AG09309 (cell line): ENCODE measurements at regions not wholly inside any gene's neighbourhood (a gene's known extent, or its start where the extent isn't known, plus 50 kb on each side); places are given as distances from the start of the nearest gene placed in this dataset.

Experiments used
- DNase-seq: peaks from one replicate; pipeline ENCODE4 v3.0.0-alpha.2; 2010; ENCODE audit warnings: low read depth
- H3K4me3 ChIP-seq: 2 replicates; pipeline ENCODE4 v1.5.1; 2011; ENCODE audit warnings: mild to moderate bottlenecking, low read depth, low read length, moderate library complexity; ENCODE audit not compliant: control insufficient read depth
- TF ChIP-seq, protein P1 (sequence below): IDR thresholded peaks from 2 replicates; pipeline ENCODE4 v1.5.1; 2011; ENCODE audit warnings: mild to moderate bottlenecking, low read depth, low read length, inconsistent platforms; ENCODE audit not compliant: insufficient read depth, control insufficient read depth; ENCODE audit errors: missing control alignments

DNA sequence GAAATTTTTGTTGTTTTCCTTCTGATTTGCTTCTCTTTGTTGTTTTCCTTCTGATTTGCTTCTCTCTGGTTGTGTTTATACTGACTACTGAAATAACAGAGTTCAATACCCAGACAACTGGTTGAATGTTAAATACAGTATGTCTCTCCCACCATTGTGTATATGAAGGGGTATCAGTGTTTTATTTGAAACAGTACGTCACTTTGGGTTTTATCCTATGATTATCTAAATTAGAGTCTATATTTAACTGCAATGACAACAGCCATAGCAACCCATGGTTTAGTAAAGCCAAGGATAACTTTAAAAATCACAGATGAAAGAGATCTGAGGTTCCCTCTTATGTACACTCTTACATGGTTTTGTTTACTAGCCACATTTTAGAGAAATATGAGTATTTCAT is 141.3 kb downstream of the GNAT3 start:
- no peak overlapping the region for H3K4me3 ChIP-seq
- TF ChIP-seq, protein P1, sequence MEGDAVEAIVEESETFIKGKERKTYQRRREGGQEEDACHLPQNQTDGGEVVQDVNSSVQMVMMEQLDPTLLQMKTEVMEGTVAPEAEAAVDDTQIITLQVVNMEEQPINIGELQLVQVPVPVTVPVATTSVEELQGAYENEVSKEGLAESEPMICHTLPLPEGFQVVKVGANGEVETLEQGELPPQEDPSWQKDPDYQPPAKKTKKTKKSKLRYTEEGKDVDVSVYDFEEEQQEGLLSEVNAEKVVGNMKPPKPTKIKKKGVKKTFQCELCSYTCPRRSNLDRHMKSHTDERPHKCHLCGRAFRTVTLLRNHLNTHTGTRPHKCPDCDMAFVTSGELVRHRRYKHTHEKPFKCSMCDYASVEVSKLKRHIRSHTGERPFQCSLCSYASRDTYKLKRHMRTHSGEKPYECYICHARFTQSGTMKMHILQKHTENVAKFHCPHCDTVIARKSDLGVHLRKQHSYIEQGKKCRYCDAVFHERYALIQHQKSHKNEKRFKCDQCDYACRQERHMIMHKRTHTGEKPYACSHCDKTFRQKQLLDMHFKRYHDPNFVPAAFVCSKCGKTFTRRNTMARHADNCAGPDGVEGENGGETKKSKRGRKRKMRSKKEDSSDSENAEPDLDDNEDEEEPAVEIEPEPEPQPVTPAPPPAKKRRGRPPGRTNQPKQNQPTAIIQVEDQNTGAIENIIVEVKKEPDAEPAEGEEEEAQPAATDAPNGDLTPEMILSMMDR = no peak
- DNase-seq = no peak

DNA sequence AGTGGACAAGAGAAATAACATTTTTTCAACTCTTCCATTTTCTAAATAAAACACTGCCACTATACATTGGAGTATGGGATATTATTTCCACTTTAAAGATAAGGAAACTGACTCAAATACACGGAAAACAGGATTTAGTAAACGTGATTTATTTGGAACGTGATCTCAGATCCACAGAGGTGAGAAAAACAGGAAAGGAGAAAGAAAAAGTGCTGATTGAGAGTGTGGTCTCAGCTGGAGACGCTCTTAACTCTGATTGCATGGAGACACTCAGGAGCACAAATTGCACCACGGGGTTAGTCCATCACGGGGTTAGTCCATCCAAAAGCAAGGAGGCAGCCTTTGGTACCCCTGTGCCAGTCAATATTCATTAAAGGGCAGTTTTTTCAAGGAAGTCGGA is 142.5 kb downstream of the GNAT3 start:
- no peak for DNase-seq
- TF ChIP-seq, protein P1 = no peak
- no peak overlapping the region for H3K4me3 ChIP-seq

- H3K4me3 ChIP-seq = no peak overlapping the region
- TF ChIP-seq, protein P1 = no peak
- no peak for DNase-seq
Observed at GRCh38 chr7:80362677-80363076, 149.2 kb downstream of the GNAT3 start.

- TF ChIP-seq, protein P1 = no peak
- DNase-seq = no peak
- H3K4me3 ChIP-seq = no peak overlapping the region
Observed at GRCh38 chr7:80362010-80362618, 149.8 kb downstream of the GNAT3 start.

DNA sequence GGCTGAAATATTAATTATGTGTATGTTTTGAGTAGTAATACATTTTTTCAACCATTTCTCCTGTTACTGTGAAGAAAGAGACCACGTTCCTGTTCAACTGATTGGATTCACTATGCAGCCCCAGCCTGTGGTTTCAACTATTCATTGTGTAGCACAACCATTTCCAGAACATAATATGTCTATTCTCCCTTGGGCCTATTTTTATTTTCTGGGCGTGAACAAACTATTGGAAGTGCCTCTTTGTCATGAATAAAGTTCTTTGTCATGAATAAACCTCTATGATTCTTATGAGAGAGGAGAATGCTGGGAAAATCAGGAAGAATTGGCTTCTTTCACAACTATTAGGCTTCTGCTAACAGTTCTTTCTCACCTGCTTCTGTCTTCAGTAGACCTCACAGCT is 152.4 kb downstream of the GNAT3 start:
- H3K4me3 ChIP-seq = no peak overlapping the region
- TF ChIP-seq, protein P1 = no peak
- no peak for DNase-seq

DNA sequence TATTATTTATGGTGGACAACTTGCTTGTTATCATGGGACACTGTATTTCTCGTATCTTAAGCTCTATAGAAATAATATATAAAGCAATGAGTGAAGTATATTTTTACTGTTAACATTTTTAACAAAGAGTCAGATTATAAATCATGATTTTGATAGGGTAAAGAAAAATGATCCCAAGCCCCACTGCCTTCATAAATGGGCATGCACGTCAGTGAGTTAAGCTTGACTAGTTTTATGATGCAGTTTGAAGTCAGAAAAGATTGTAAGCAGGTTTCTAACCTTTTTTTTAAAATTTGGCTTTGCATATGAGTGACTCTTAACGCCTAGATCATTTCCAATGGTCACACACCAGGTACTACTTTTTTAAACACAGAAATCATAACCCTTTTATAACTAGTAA is 152.8 kb downstream of the GNAT3 start:
- no peak for DNase-seq
- TF ChIP-seq, protein P1 = no peak
- H3K4me3 ChIP-seq = no peak overlapping the region

- DNase-seq = peak; percentile 64
- TF ChIP-seq, protein P1 = no peak
- H3K4me3 ChIP-seq = no peak overlapping the region
Observed at GRCh38 chr7:80357530-80357929, 154.3 kb downstream of the GNAT3 start.
